Mesenchymal stem cell (in vitro differentiated cells and primary cell): ENCODE measurements at regions not wholly inside any gene's neighbourhood (a gene's known extent, or its start where the extent isn't known, plus 50 kb on each side); places are given as distances from the start of the nearest gene placed in this dataset.

Source experiments
- DNase-seq: peaks from one replicate; pipeline ENCODE4 v3.0.0-alpha.2; 2013
- H2AFZ ChIP-seq: one replicate; pipeline ENCODE4 v1.6.1; 2013; ENCODE audit warnings: low read depth, mild to moderate bottlenecking, control low read depth, inconsistent platforms, low read length, moderate library complexity
- H2AK5ac ChIP-seq: 2 replicates; pipeline ENCODE4 v1.6.1; 2013; ENCODE audit warnings: low read length, moderate library complexity, mild to moderate bottlenecking, inconsistent platforms; ENCODE audit not compliant: severe bottlenecking
- H2BK120ac ChIP-seq: one replicate; pipeline ENCODE4 v1.6.1; 2013; ENCODE audit warnings: low read depth, mild to moderate bottlenecking, inconsistent platforms, low read length, moderate library complexity
- H2BK12ac ChIP-seq, 2 experiments: one replicate each; pipeline ENCODE4 v1.6.1; 2013; ENCODE audit warnings: inconsistent platforms in 2 of 2, low read length in 2 of 2, mild to moderate bottlenecking in 2 of 2, moderate library complexity in 2 of 2, control low read depth in 1 of 2
- H2BK15ac ChIP-seq: one replicate; pipeline ENCODE4 v1.6.1; 2013; ENCODE audit warnings: mild to moderate bottlenecking, low read depth, inconsistent platforms; ENCODE audit not compliant: poor library complexity, severe bottlenecking
- H2BK5ac ChIP-seq: 2 replicates; pipeline ENCODE4 v1.6.1; 2013; ENCODE audit warnings: low read depth, mild to moderate bottlenecking, low read length, control low read depth, inconsistent platforms; ENCODE audit not compliant: poor library complexity, severe bottlenecking
- H3K14ac ChIP-seq, 2 experiments: one replicate each; pipeline ENCODE4 v1.6.1; 2013; ENCODE audit warnings: inconsistent platforms in 2 of 2, low read length in 2 of 2, control low read depth in 1 of 2, mild to moderate bottlenecking in 1 of 2, moderate library complexity in 1 of 2
- H3K18ac ChIP-seq, 2 experiments: one replicate each; pipeline ENCODE4 v1.6.1; 2013; ENCODE audit warnings: inconsistent platforms in 2 of 2, low read length in 2 of 2, control low read depth in 1 of 2, low read depth in 1 of 2, mild to moderate bottlenecking in 1 of 2
- H3K23ac ChIP-seq, 2 experiments: one replicate each; pipeline ENCODE4 v1.6.1; 2013; ENCODE audit warnings: inconsistent platforms in 2 of 2, low read length in 2 of 2, mild to moderate bottlenecking in 2 of 2, moderate library complexity in 2 of 2, control low read depth in 1 of 2
- H3K27ac ChIP-seq: 2 replicates; pipeline ENCODE4 v1.5.1; 2013; ENCODE audit warnings: mild to moderate bottlenecking, moderate library complexity, low read length, control low read depth, inconsistent platforms; ENCODE audit not compliant: poor library complexity, severe bottlenecking
- H3K27me3 ChIP-seq, 2 experiments: 2 replicates each; pipeline versions ENCODE4 v1.6.1 to v1.7.0; 2013; ENCODE audit warnings: low read length in 2 of 2, mild to moderate bottlenecking in 2 of 2, moderate library complexity in 2 of 2, control low read depth in 1 of 2, inconsistent platforms in 1 of 2; ENCODE audit not compliant: control insufficient read depth in 1 of 2, insufficient read depth in 1 of 2
- H3K36me3 ChIP-seq, 2 experiments: 2 replicates each; pipeline versions ENCODE4 v1.6.1 to v1.7.0; 2013; ENCODE audit warnings: low read length in 2 of 2, control low read depth in 1 of 2, inconsistent platforms in 1 of 2, low read depth in 1 of 2, mild to moderate bottlenecking in 1 of 2; ENCODE audit not compliant: insufficient read depth in 2 of 2, control insufficient read depth in 1 of 2
- H3K4ac ChIP-seq, 2 experiments: one replicate each; pipeline ENCODE4 v1.6.1; 2013; ENCODE audit warnings: inconsistent platforms in 2 of 2, low read length in 2 of 2, mild to moderate bottlenecking in 2 of 2, moderate library complexity in 2 of 2, control low read depth in 1 of 2, low read depth in 1 of 2
- H3K4me1 ChIP-seq: 2 replicates; pipeline ENCODE4 v1.6.1; 2013; ENCODE audit warnings: low read depth, low read length, control low read depth; ENCODE audit not compliant: control insufficient read depth, insufficient read depth
- H3K4me2 ChIP-seq: 2 replicates; pipeline ENCODE4 v1.6.1; 2013; ENCODE audit warnings: low read length, mild to moderate bottlenecking, inconsistent platforms; ENCODE audit not compliant: poor library complexity, severe bottlenecking
- H3K4me3 ChIP-seq, 2 experiments: 2 replicates each; pipeline versions ENCODE4 v1.5.1 to v1.7.0; 2013; ENCODE audit warnings: low read length in 2 of 2, mild to moderate bottlenecking in 2 of 2, control low read depth in 1 of 2, low read depth in 1 of 2; ENCODE audit not compliant: insufficient read depth in 1 of 2
- H3K79me1 ChIP-seq: replicated peaks from 2 replicates; pipeline ENCODE4 v1.6.1; 2013; ENCODE audit warnings: mild to moderate bottlenecking, control low read depth, low read length, inconsistent platforms; ENCODE audit not compliant: poor library complexity, severe bottlenecking
- H3K9ac ChIP-seq: 2 replicates; pipeline ENCODE4 v1.7.0; 2013; ENCODE audit warnings: mild to moderate bottlenecking, low read length, moderate library complexity
- H3K9me3 ChIP-seq: 2 replicates; pipeline ENCODE4 v1.7.0; 2013; ENCODE audit warnings: mild to moderate bottlenecking, low read length; ENCODE audit not compliant: control insufficient read depth
- H4K8ac ChIP-seq: one replicate; pipeline ENCODE4 v1.6.1; 2013; ENCODE audit warnings: inconsistent platforms, mild to moderate bottlenecking, low read length, moderate library complexity
- H4K91ac ChIP-seq: one replicate; pipeline ENCODE4 v1.6.1; 2013; ENCODE audit warnings: mild to moderate bottlenecking, low read length, inconsistent platforms
- WGBS: methylation state at CpG from one replicate; pipeline ENCODE4 v1.1.7; 2013; ENCODE audit warnings: mixed read lengths; 5-methylcytosine and 5-hydroxymethylcytosine counted together

- Histone ChIP-seq H3K14ac (no peak overlapping the region), H3K27me3 (no peaks in the 10 kb centered on the region), H2BK120ac (no peak overlapping the region), H3K9ac (no peak overlapping the region), H2AK5ac (no peak overlapping the region), H3K4me3 (no peak overlapping the region), H3K23ac (no peak overlapping the region), H2BK15ac (no peak overlapping the region), H3K9me3 (peaks cover 3% of the 10 kb centered on the region), H3K4ac (no peak overlapping the region), H2BK5ac (no peak overlapping the region), H2AFZ (no peak overlapping the region), H3K79me1 (no peaks in the 10 kb centered on the region), H2BK12ac (no peak overlapping the region), H3K4me1 (no peaks in the 10 kb centered on the region), H3K4me2 (no peak overlapping the region), H4K8ac (no peak overlapping the region), H4K91ac (no peak overlapping the region), H3K18ac (no peak overlapping the region), H3K27ac (no peak overlapping the region), H3K36me3 (no peaks in the 10 kb centered on the region)
- 100% methylated on average over 1 of the region's 3 CpGs for WGBS
- no peak for DNase-seq
Observed at GRCh38 chr14:87205811-87206210, 787.2 kb downstream of the GALC start.

GRCh38 chr14:87203346-87203745 lies 789.6 kb downstream of the GALC start:
- H3K9ac ChIP-seq, result peak overlapping the region; percentile 4
- H4K8ac ChIP-seq, result no peak overlapping the region
- no peak overlapping the region for H2BK12ac ChIP-seq
- no peak overlapping the region for H3K14ac ChIP-seq
- no peak overlapping the region for H3K18ac ChIP-seq
- no peak overlapping the region for H2BK15ac ChIP-seq
- no peaks in the 10 kb centered on the region for H3K9me3 ChIP-seq
- WGBS, result 100% methylated on average over 1 of the region's 5 CpGs
- H3K27ac ChIP-seq, result no peak overlapping the region
- H3K36me3 ChIP-seq, result no peaks in the 10 kb centered on the region
- H3K23ac ChIP-seq, result no peak overlapping the region
- H2BK5ac ChIP-seq, result no peak overlapping the region
- no peak overlapping the region for H3K4me3 ChIP-seq
- no peaks in the 10 kb centered on the region for H3K4me1 ChIP-seq
- H3K27me3 ChIP-seq, result no peaks in the 10 kb centered on the region
- no peak overlapping the region for H3K4me2 ChIP-seq
- H2AK5ac ChIP-seq, result no peak overlapping the region
- no peak overlapping the region for H2AFZ ChIP-seq
- no peak overlapping the region for H4K91ac ChIP-seq
- H3K4ac ChIP-seq, result no peak overlapping the region
- DNase-seq, result no peak
- H3K79me1 ChIP-seq, result no peaks in the 10 kb centered on the region
- no peak overlapping the region for H2BK120ac ChIP-seq

- H3K79me1 ChIP-seq, result no peaks in the 10 kb centered on the region
- H3K4me3 ChIP-seq, result no peak overlapping the region
- no peaks in the 10 kb centered on the region for H3K9me3 ChIP-seq
- H3K27ac ChIP-seq, result no peak overlapping the region
- H2BK5ac ChIP-seq, result no peak overlapping the region
- no peaks in the 10 kb centered on the region for H3K36me3 ChIP-seq
- H3K4me2 ChIP-seq, result no peak overlapping the region
- H2AFZ ChIP-seq, result no peak overlapping the region
- H2BK15ac ChIP-seq, result no peak overlapping the region
- no peaks in the 10 kb centered on the region for H3K27me3 ChIP-seq
- H3K4ac ChIP-seq, result no peak overlapping the region
- no peak overlapping the region for H3K9ac ChIP-seq
- H3K18ac ChIP-seq, result no peak overlapping the region
- DNase-seq, result no peak
- no peak overlapping the region for H2AK5ac ChIP-seq
- H2BK120ac ChIP-seq, result no peak overlapping the region
- H3K23ac ChIP-seq, result no peak overlapping the region
- no peak overlapping the region for H3K14ac ChIP-seq
- no peak overlapping the region for H2BK12ac ChIP-seq
- no CpG with 5 or more reads among the region's 1 CpG for WGBS
- H4K91ac ChIP-seq, result no peak overlapping the region
- no peaks in the 10 kb centered on the region for H3K4me1 ChIP-seq
- no peak overlapping the region for H4K8ac ChIP-seq
Observed at GRCh38 chr14:87199381-87199780, 793.6 kb downstream of the GALC start.

- WGBS, result 76% methylated on average over 3 of the region's 3 CpGs
- Histone ChIP-seq H2BK15ac (no peak overlapping the region), H4K8ac (no peak overlapping the region), H2BK5ac (no peak overlapping the region), H3K4me2 (no peak overlapping the region), H3K36me3 (no peaks in the 10 kb centered on the region), H2AFZ (no peak overlapping the region), H3K4me1 (no peaks in the 10 kb centered on the region), H3K23ac (no peak overlapping the region), H2AK5ac (no peak overlapping the region), H3K27me3 (no peaks in the 10 kb centered on the region), H3K9me3 (no peaks in the 10 kb centered on the region), H4K91ac (no peak overlapping the region), H2BK12ac (no peak overlapping the region), H3K14ac (no peak overlapping the region), H2BK120ac (no peak overlapping the region), H3K27ac (no peak overlapping the region), H3K79me1 (no peaks in the 10 kb centered on the region), H3K9ac (no peak overlapping the region), H3K4ac (no peak overlapping the region), H3K18ac (no peak overlapping the region), H3K4me3 (no peak overlapping the region)
- DNase-seq, result peak; percentile 5
Observed at GRCh38 chr14:87196436-87196835, 796.5 kb downstream of the GALC start.
